ENCODE measurements at regions not wholly inside any gene's neighbourhood (a gene's known extent, or its start where the extent isn't known, plus 50 kb on each side); places are given as distances from the start of the nearest gene placed in this dataset.

GRCh38 chr5:1967736-1968135 is 85.0 kb upstream of the IRX4 start:
- no peak overlapping the region for H3K56ac ChIP-seq (replicated peaks; ENCODE audit: insufficient read length, low read depth, low read length)
- H3K23ac ChIP-seq (ENCODE audit: insufficient read length): no peak overlapping the region
- CTCF ChIA-PET (ENCODE audit: partially characterized antibody): no interaction called here
- no peak overlapping the region for H2BK120ac ChIP-seq (replicated peaks; ENCODE audit: low read depth, low read length)
- 73% methylated on average over 6 of the region's 6 CpGs; no CpG with 5 or more reads in 1 of the 2 experiments for WGBS, 2 experiments (ENCODE audit: extremely low coverage in 1 of 2, insufficient coverage in 1 of 2, insufficient read length in 1 of 2, insufficient replicate concordance in 2 of 2, low coverage in 1 of 2, low lambda C conversion rate in 2 of 2, missing lambda C conversion rate in 1 of 2)
- no peak overlapping the region for H3K4me2 ChIP-seq (ENCODE audit: insufficient read depth in 1 of 2, low read depth in 2 of 2, low read length in 2 of 2)
- H2BK12ac ChIP-seq (ENCODE audit: low read depth, low read length): no peak overlapping the region
- no peaks in the 10 kb centered on the region for H3K27me3 ChIP-seq (replicated peaks in 1 of 4; ENCODE audit: control insufficient read depth in 3 of 4, extremely low read depth in 1 of 4, insufficient read depth in 3 of 4, low read length in 3 of 4)
- H2BK20ac ChIP-seq (ENCODE audit: low read length): no peak overlapping the region
- H2AFZ ChIP-seq (ENCODE audit: low read length): no peak overlapping the region
- H3K27ac ChIP-seq (ENCODE audit: low read depth, low read length): no peak overlapping the region
- DNase-seq (ENCODE audit: low read depth in 1 of 2, low spot score in 2 of 2) (no peak), FAIRE-seq (no peak)
- no peaks in the 10 kb centered on the region for H3K23me2 ChIP-seq (ENCODE audit: low read depth, low read length)
- no peak overlapping the region for H2AK5ac ChIP-seq (ENCODE audit: low read depth, low read length)
- no peak overlapping the region for H4K8ac ChIP-seq (ENCODE audit: extremely low read depth, insufficient read depth, low read length)
- H3K14ac ChIP-seq (ENCODE audit: insufficient read length): no peak overlapping the region
- POLR2A ChIA-PET (ENCODE audit: partially characterized antibody): no interaction called here
- no peak overlapping the region for H3K4ac ChIP-seq (replicated peaks; ENCODE audit: insufficient read length, low read depth, low read length)
- H4K91ac ChIP-seq (replicated peaks; ENCODE audit: insufficient read length, low read length): no peak overlapping the region
- no peak overlapping the region for H3K4me3 ChIP-seq (ENCODE audit: extremely low read depth in 1 of 4, insufficient read depth in 2 of 4, low read depth in 3 of 4, low read length in 4 of 4)
- H3K9ac ChIP-seq (replicated peaks in 1 of 4; ENCODE audit: extremely low read depth in 1 of 4, low read depth in 3 of 4, low read length in 3 of 4): no peak overlapping the region
- H4K5ac ChIP-seq (ENCODE audit: insufficient read length, low read depth, low read length): no peak overlapping the region
- no peaks in the 10 kb centered on the region for H3K79me1 ChIP-seq (ENCODE audit: low read depth, low read length)
- no peak overlapping the region for H3K18ac ChIP-seq (ENCODE audit: extremely low read depth, low read length)
- no peak overlapping the region for H2BK5ac ChIP-seq (ENCODE audit: low read depth, low read length)
- no peak overlapping the region for H2BK15ac ChIP-seq (ENCODE audit: low read length)
- H3K36me3 ChIP-seq (ENCODE audit: control insufficient read depth in 2 of 4, insufficient read depth in 4 of 4, low read length in 3 of 4): no peaks in the 10 kb centered on the region
- H4K20me1 ChIP-seq (replicated peaks in 1 of 2; ENCODE audit: control insufficient read depth in 1 of 2, insufficient read depth in 2 of 2, low read length in 2 of 2): no peaks in the 10 kb centered on the region
- no peaks in the 10 kb centered on the region for H3K79me2 ChIP-seq (ENCODE audit: control insufficient read depth in 1 of 2, insufficient read depth in 2 of 2, low read length in 2 of 2)
- peaks cover 0 to 9% (median 5%) of the 10 kb centered on the region in 4 experiments; a peak in 5 of 7 replicates for H3K4me1 ChIP-seq (replicated peaks in 1 of 4; ENCODE audit: control insufficient read depth in 3 of 4, insufficient read depth in 4 of 4, low read length in 3 of 4)
- H3K9me3 ChIP-seq (ENCODE audit: insufficient read depth in 2 of 2, low read depth in 1 of 2, low read length in 1 of 2): no peaks in the 10 kb centered on the region
- TF ChIP-seq CBX5 (IDR thresholded peaks at IDR 0.05; ENCODE audit: low read depth, low read length) (no peak), SIX5 (IDR thresholded peaks at IDR 0.05; ENCODE audit: low read depth, low read length) (no peak), POU5F1 (IDR thresholded peaks at IDR 0.05; ENCODE audit: low read depth, low read length) (no peak), SRF (IDR thresholded peaks at IDR 0.05; ENCODE audit: low read depth, low read length) (no peak), TEAD4 (IDR thresholded peaks at IDR 0.05; ENCODE audit: low read depth, low read length) (no peak), HDAC2 (IDR thresholded peaks at IDR 0.05; ENCODE audit: borderline replicate concordance in 1 of 2, low read depth in 2 of 2, low read length in 2 of 2) (no peak), SIRT6 (IDR thresholded peaks at IDR 0.05; ENCODE audit: low read length) (no peak), YY1 (IDR thresholded peaks at IDR 0.05; ENCODE audit: low read depth, low read length) (no peak), NANOG (IDR thresholded peaks at IDR 0.05; ENCODE audit: insufficient read depth, low read depth, low read length, poor library complexity, severe bottlenecking) (no peak), EP300 (IDR thresholded peaks at IDR 0.05; ENCODE audit: borderline replicate concordance in 1 of 2, low read depth in 2 of 2, low read length in 2 of 2) (no peak), CTBP2 (IDR thresholded peaks at IDR 0.05; ENCODE audit: borderline replicate concordance, insufficient read depth, insufficient read length, low read length) (no peak), CHD2 (IDR thresholded peaks at IDR 0.05; ENCODE audit: low read length) (no peak), ATF2 (IDR thresholded peaks at IDR 0.05; ENCODE audit: low read length) (no peak), SUZ12 (IDR thresholded peaks at IDR 0.05; ENCODE audit: low read length) (no peak)

Data from H1 (cell line).